K562 (cell line): ENCODE measurements at regions not wholly inside any gene's neighbourhood (a gene's known extent, or its start where the extent isn't known, plus 50 kb on each side); places are given as distances from the start of the nearest gene placed in this dataset.

Source experiments
- ATAC-seq: fragments of 200-7000 bp; cut with Tn5 transposase; 3 replicates; pipeline ENCODE4 v1.9.1; 2020; ENCODE audit warnings: moderate library complexity
- BruUV-seq: library from RNA; stranded (reverse); fragments of 400-500 nt; replicated peaks from 2 replicates; lab custom pipeline; 2021; lab: Mats Ljungman, UMichigan
- CTCF ChIA-PET: fragments of 300-600 bp; formaldehyde crosslinking; extraction: SDS; loops from one replicate; lab custom pipeline; 2021; ENCODE audit warnings: low intra/inter-chr PET ratio; lab: Yijun Ruan, JAX
- POLR2A ChIA-PET: fragments of 300-600, 350-650 bp; sonication (Branson Sonifier 250); formaldehyde crosslinking; extraction: SDS; loops from one replicate; lab custom pipeline; 2021; ENCODE audit warnings: antibody characterized with exemption, inconsistent platforms; lab: Yijun Ruan, JAX
- DNase-seq, 4 experiments: peaks; one replicate each; pipeline versions ENCODE4 v3.0.0 to v3.0.0-alpha.2; 2011 to 2018; ENCODE audit warnings: low spot score in 3 of 4, mixed read lengths in 3 of 4; ENCODE audit errors: extremely low read depth in 1 of 4
- FAIRE-seq: peaks from 2 replicates; lab custom pipeline; 2011; peaks lifted over from hg19 to GRCh38; lab: Jason Lieb, UNC
- H2AFZ ChIP-seq: 2 replicates; pipeline ENCODE4 v1.6.0; 2011; ENCODE audit warnings: low read depth, low read length, control low read depth, inconsistent platforms
- H3K27ac ChIP-seq: fragments of 200-600 bp; 3 replicates; pipeline ENCODE4 v1.8.0; 2011; ENCODE audit warnings: low read depth, mild to moderate bottlenecking, control low read depth, inconsistent platforms, low read length, moderate library complexity, mixed read lengths; ENCODE audit errors: extremely low read depth
- H3K27me3 ChIP-seq, 2 experiments: fragments of 300-600 bp in 1 of 2; 2 replicates in 1 of 2; 3 replicates in 1 of 2; pipeline versions ENCODE4 v1.6.0 to v1.8.0; 2011; ENCODE audit warnings: inconsistent platforms in 2 of 2, low read length in 2 of 2, mild to moderate bottlenecking in 1 of 2, mixed read lengths in 1 of 2, moderate library complexity in 1 of 2; ENCODE audit not compliant: control insufficient read depth in 2 of 2, insufficient read depth in 2 of 2
- H3K36me3 ChIP-seq: fragments of 300-600 bp; 3 replicates; pipeline ENCODE4 v1.8.0; 2011; ENCODE audit warnings: mild to moderate bottlenecking, low read length, inconsistent platforms; ENCODE audit not compliant: control insufficient read depth, insufficient read depth
- H3K4me1 ChIP-seq, 2 experiments: fragments of 200-600 bp in 1 of 2; replicated peaks in 1 of 2; 2 replicates in 1 of 2; 3 replicates in 1 of 2; pipeline versions ENCODE4 v1.5.1 to v1.8.0; 2011; ENCODE audit warnings: inconsistent platforms in 2 of 2, low read length in 2 of 2, mild to moderate bottlenecking in 1 of 2, mixed read lengths in 1 of 2, moderate library complexity in 1 of 2; ENCODE audit not compliant: control insufficient read depth in 2 of 2, insufficient read depth in 2 of 2
- H3K4me2 ChIP-seq: 2 replicates; pipeline ENCODE4 v1.6.1; 2011; ENCODE audit warnings: low read length, control low read depth, inconsistent platforms, mixed read lengths; ENCODE audit not compliant: insufficient read depth
- H3K4me3 ChIP-seq: fragments of 200-600 bp; sonication (generic), shearing (Covaris generic); 2 replicates; pipeline ENCODE4 v1.5.1; 2016; ENCODE audit warnings: control low read depth, inconsistent platforms
- H3K79me2 ChIP-seq: fragments of 200-600 bp; 3 replicates; pipeline ENCODE4 v1.8.0; 2011; ENCODE audit warnings: low read length, inconsistent platforms; ENCODE audit not compliant: control insufficient read depth, insufficient read depth
- H3K9ac ChIP-seq, 2 experiments: 2 replicates each; pipeline versions ENCODE4 v1.6.0 to v1.6.1; 2011; ENCODE audit warnings: low read depth in 2 of 2, low read length in 2 of 2, control low read depth in 1 of 2, inconsistent platforms in 1 of 2, mild to moderate bottlenecking in 1 of 2, mixed read lengths in 1 of 2; ENCODE audit not compliant: insufficient read depth in 1 of 2
- H3K9me1 ChIP-seq: one replicate; pipeline ENCODE4 v1.6.0; 2011; ENCODE audit warnings: inconsistent platforms, mild to moderate bottlenecking, low read length, moderate library complexity; ENCODE audit not compliant: control insufficient read depth, insufficient read depth
- H3K9me3 ChIP-seq: replicated peaks from 2 replicates; pipeline ENCODE4 v1.5.1; 2011; ENCODE audit warnings: low read depth, low read length, inconsistent platforms; ENCODE audit not compliant: control insufficient read depth, insufficient read depth
- H4K20me1 ChIP-seq: replicated peaks from 2 replicates; pipeline ENCODE4 v1.6.1; 2011; ENCODE audit warnings: low read length, inconsistent platforms, mixed read lengths; ENCODE audit not compliant: control insufficient read depth, insufficient read depth
- CEBPB ChIP-seq: fragments of 450-650 bp; IDR thresholded peaks from 2 replicates; pipeline ENCODE4 v1.6.1; 2016; ENCODE audit warnings: missing genetic modification characterization, missing compliant biosample characterization
- CXXC5 ChIP-seq: fragments of 250-450 bp; sonication (Bioruptor Pico); IDR thresholded peaks from 2 replicates; pipeline ENCODE4 v1.8.0; 2022; ENCODE audit warnings: inconsistent platforms, mild to moderate bottlenecking, moderate library complexity
- NFATC3 ChIP-seq: fragments of 450-650 bp; IDR thresholded peaks from 2 replicates; pipeline ENCODE4 v1.6.1; 2017; ENCODE audit warnings: mild to moderate bottlenecking
- RBM22 ChIP-seq: fragments of 200-400 bp; formaldehyde crosslinking; IDR thresholded peaks from 2 replicates; pipeline ENCODE4 v1.6.1; 2018; ENCODE audit warnings: low read length, low read depth; ENCODE audit not compliant: poor library complexity, severe bottlenecking
- TFE3 ChIP-seq: fragments of 450-650 bp; formaldehyde crosslinking; IDR thresholded peaks from 2 replicates; pipeline ENCODE4 v1.4.0; 2020; ENCODE audit warnings: mild to moderate bottlenecking, mixed read lengths
- ZNF41 ChIP-seq: fragments of 250-450 bp; sonication (Bioruptor Pico); conservative IDR thresholded peaks from 2 replicates; pipeline ENCODE4 v1.4.0; 2020; ENCODE audit warnings: mild to moderate bottlenecking
- ZNF518B ChIP-seq: fragments of 250-450 bp; sonication (Bioruptor Pico); IDR thresholded peaks from 2 replicates; pipeline ENCODE4 v1.5.0; 2021; ENCODE audit warnings: mild to moderate bottlenecking, moderate library complexity
- ZNF644 ChIP-seq: fragments of 200-800 bp; sonication (Bioruptor generic); IDR thresholded peaks from 2 replicates; pipeline ENCODE4 v1.6.1; 2016; ENCODE audit warnings: low read depth, missing genetic modification characterization, missing compliant biosample characterization
- WGBS: fragments of 100-300 bp; shearing (Covaris generic); methylation state at CpG from one replicate; pipeline ENCODE4 v1.1.6; 2016; ENCODE audit warnings: low coverage, mixed read lengths; ENCODE audit not compliant: insufficient coverage; ENCODE audit errors: missing lambda C conversion rate; 5-methylcytosine and 5-hydroxymethylcytosine counted together
- in situ Hi-C: fragments of 300-500 bp; cut with MboI; formaldehyde crosslinking; loops from 4 replicates; pipeline ENCODE4 v1.15.0; 2018; ENCODE audit warnings: inconsistent platforms, mixed read lengths
- intact Hi-C: fragments of 100-400 bp; cut with micrococcal nuclease; formaldehyde crosslinking; loops from 2 replicates; pipeline ENCODE4 v1.14.2; 2022

GRCh38 chr14:82667006-82667405 lies 1133.4 kb upstream of the SEL1L start (continued):
- TF ChIP-seq ZNF518B (CRISPR knock-in tag): no peak
- TF ChIP-seq ZNF644 (tag): no peak
- no peak for TF ChIP-seq RBM22
- TF ChIP-seq ZNF41 (CRISPR knock-in tag): no peak

- FAIRE-seq (no peak), ATAC-seq (no peak), DNase-seq (no peak)
- 5% methylated on average over 4 of the region's 4 CpGs for WGBS
- H3K79me2 ChIP-seq: no peaks in the 10 kb centered on the region
- H2AFZ ChIP-seq: no peak overlapping the region
- ChIA-PET CTCF (no interaction called here), POLR2A (no interaction called here)
- no TSS peak for BruUV-seq
- H3K9me1 ChIP-seq: no peaks in the 10 kb centered on the region
- intact Hi-C loops (no loop called here), in situ Hi-C loops (no loop called here)
- no peak overlapping the region for H3K27ac ChIP-seq
- H3K36me3 ChIP-seq: no peaks in the 10 kb centered on the region
- no peaks in the 10 kb centered on the region for H3K9me3 ChIP-seq
- H4K20me1 ChIP-seq: no peaks in the 10 kb centered on the region
- no peak for TF ChIP-seq TFE3
- TF ChIP-seq CXXC5 (CRISPR knock-in tag): no peak
- no peak for TF ChIP-seq NFATC3
- TF ChIP-seq CEBPB: no peak
- H3K9ac ChIP-seq: no peak overlapping the region
- H3K4me2 ChIP-seq: no peak overlapping the region
- H3K27me3 ChIP-seq: no peaks in the 10 kb centered on the region
- no peaks in the 10 kb centered on the region for H3K4me1 ChIP-seq
- no peak overlapping the region for H3K4me3 ChIP-seq
These were observed 1133.8 kb upstream of the SEL1L start for GRCh38 chr14:82667501-82667900.
